OCI-LY1 (cell line): ENCODE measurements at regions not wholly inside any gene's neighbourhood (a gene's known extent, or its start where the extent isn't known, plus 50 kb on each side); places are given as distances from the start of the nearest gene placed in this dataset.

Experiments used
- H2AFZ ChIP-seq: fragments of 200-600 bp; sonication (generic), shearing (Covaris generic); 2 replicates; pipeline ENCODE4 v1.6.0; 2014; ENCODE audit warnings: antibody characterized with exemption, mild to moderate bottlenecking, low read length
- H3F3A ChIP-seq: fragments of 200-600 bp; sonication (generic), shearing (Covaris generic); 2 replicates; pipeline ENCODE4 v1.6.0; 2014; ENCODE audit warnings: mild to moderate bottlenecking, antibody characterized with exemption, low read length, moderate library complexity; ENCODE audit not compliant: insufficient read depth
- H3K27ac ChIP-seq: fragments of 200-600 bp; sonication (generic); 2 replicates; pipeline ENCODE4 v1.5.1; 2014; ENCODE audit warnings: low read length, mixed run types, mild to moderate bottlenecking, low read depth; ENCODE audit not compliant: poor library complexity, severe bottlenecking
- H3K27me3 ChIP-seq: fragments of 200-600 bp; sonication (generic); 2 replicates; pipeline ENCODE4 v1.6.0; 2014; ENCODE audit warnings: antibody characterized with exemption, mild to moderate bottlenecking, low read length, moderate library complexity; ENCODE audit not compliant: insufficient read depth
- H3K36me3 ChIP-seq: fragments of 200-600 bp; sonication (generic); 2 replicates; pipeline ENCODE4 v1.6.1; 2014; ENCODE audit warnings: mild to moderate bottlenecking, antibody characterized with exemption, low read length, moderate library complexity, mixed read lengths; ENCODE audit not compliant: insufficient read depth
- H3K4me1 ChIP-seq: fragments of 200-600 bp; sonication (generic); 2 replicates; pipeline ENCODE4 v1.5.1; 2014; ENCODE audit warnings: mild to moderate bottlenecking, low read length, moderate library complexity; ENCODE audit not compliant: insufficient read depth, severe bottlenecking
- H3K4me2 ChIP-seq: fragments of 200-600 bp; sonication (generic), shearing (Covaris generic); 2 replicates; pipeline ENCODE4 v1.6.1; 2014; ENCODE audit warnings: low read length
- H3K4me3 ChIP-seq: fragments of 200-600 bp; sonication (generic); 2 replicates; pipeline ENCODE4 v1.5.1; 2014; ENCODE audit warnings: low read length, low read depth, mild to moderate bottlenecking, mixed read lengths; ENCODE audit not compliant: poor library complexity, severe bottlenecking
- H3K79me2 ChIP-seq: fragments of 200-600 bp; shearing (Covaris generic); 2 replicates; pipeline ENCODE4 v1.6.1; 2016; ENCODE audit warnings: mixed run types, low read length, mixed read lengths; ENCODE audit not compliant: insufficient read depth
- H3K9ac ChIP-seq: fragments of 200-600 bp; sonication (generic), shearing (Covaris generic); 2 replicates; pipeline ENCODE4 v1.6.1; 2014; ENCODE audit warnings: mild to moderate bottlenecking, low read length, mixed read lengths
- H3K9me2 ChIP-seq: fragments of 200-600 bp; sonication (generic), shearing (Covaris generic); 2 replicates; pipeline ENCODE4 v1.6.1; 2014; ENCODE audit warnings: low read depth, mild to moderate bottlenecking, low read length, mixed read lengths
- H3K9me3 ChIP-seq: fragments of 200-600 bp; shearing (Covaris generic); 2 replicates; pipeline ENCODE4 v1.6.1; 2014; ENCODE audit warnings: low read length, mixed read lengths
- H4K20me1 ChIP-seq: fragments of 200-600 bp; sonication (generic), shearing (Covaris generic); 2 replicates; pipeline ENCODE4 v1.6.0; 2016; ENCODE audit warnings: mild to moderate bottlenecking, low read length; ENCODE audit not compliant: insufficient read depth
- CTCF ChIP-seq: fragments of 200-600 bp; sonication (generic), shearing (Covaris generic); IDR thresholded peaks from 2 replicates; pipeline ENCODE4 v1.5.1; 2017; ENCODE audit warnings: mild to moderate bottlenecking, antibody characterized with exemption, low read length, moderate library complexity, mixed read lengths
- EZH2 ChIP-seq: fragments of 200-600 bp; sonication (generic), shearing (Covaris generic); IDR thresholded peaks from 2 replicates; pipeline ENCODE4 v1.8.0; 2017; ENCODE audit warnings: borderline replicate concordance, mixed run types, mild to moderate bottlenecking, antibody characterized with exemption, low read length, moderate library complexity, mixed read lengths

- H3K36me3 ChIP-seq = peaks cover 4% of the 10 kb centered on the region; the same call in 1 of the 2 replicates
- no peak overlapping the region for H3K4me2 ChIP-seq
- no peak overlapping the region for H2AFZ ChIP-seq
- H3K4me3 ChIP-seq = no peak overlapping the region
- H3K27ac ChIP-seq = no peak overlapping the region
- H3K9me3 ChIP-seq = no peaks in the 10 kb centered on the region
- no peaks in the 10 kb centered on the region for H3K9me2 ChIP-seq
- H3F3A ChIP-seq = no peaks in the 10 kb centered on the region
- H3K4me1 ChIP-seq = no peaks in the 10 kb centered on the region
- H3K79me2 ChIP-seq = no peaks in the 10 kb centered on the region
- no peaks in the 10 kb centered on the region for H3K27me3 ChIP-seq
- TF ChIP-seq CTCF (no peak), EZH2 (no peak)
- no peak overlapping the region for H3K9ac ChIP-seq
- H4K20me1 ChIP-seq = no peaks in the 10 kb centered on the region
Measured at GRCh38 chr3:118734664-118735063, 300.0 kb downstream of the IGSF11 start.

- no peaks in the 10 kb centered on the region for H3K79me2 ChIP-seq
- no peak overlapping the region for H2AFZ ChIP-seq
- H3K4me2 ChIP-seq = no peak overlapping the region
- H3K27ac ChIP-seq = no peak overlapping the region
- no peaks in the 10 kb centered on the region for H3K27me3 ChIP-seq
- no peaks in the 10 kb centered on the region for H4K20me1 ChIP-seq
- no peak overlapping the region for H3K4me3 ChIP-seq
- H3K9me2 ChIP-seq = no peaks in the 10 kb centered on the region
- peaks cover 11% of the 10 kb centered on the region for H3K36me3 ChIP-seq
- TF ChIP-seq EZH2 (no peak), CTCF (peak; percentile 16; the same call in 1 of the 2 replicates)
- H3K9ac ChIP-seq = no peak overlapping the region
- no peaks in the 10 kb centered on the region for H3F3A ChIP-seq
- H3K4me1 ChIP-seq = no peaks in the 10 kb centered on the region
- no peaks in the 10 kb centered on the region for H3K9me3 ChIP-seq
Measured at GRCh38 chr3:118736107-118736506, 298.5 kb downstream of the IGSF11 start.

GRCh38 chr3:118740722-118741290 is 293.8 kb downstream of the IGSF11 start:
- Histone ChIP-seq H3F3A (no peaks in the 10 kb centered on the region), H3K27ac (no peak overlapping the region), H3K9me3 (no peaks in the 10 kb centered on the region), H3K36me3 (peaks cover 39% of the 10 kb centered on the region), H3K79me2 (no peaks in the 10 kb centered on the region), H3K27me3 (no peaks in the 10 kb centered on the region), H4K20me1 (no peaks in the 10 kb centered on the region), H3K4me1 (no peaks in the 10 kb centered on the region), H3K9me2 (no peaks in the 10 kb centered on the region), H3K9ac (no peak overlapping the region), H3K4me2 (no peak overlapping the region), H2AFZ (no peak overlapping the region), H3K4me3 (no peak overlapping the region)
- no peak for TF ChIP-seq EZH2
- TF ChIP-seq CTCF = no peak
